ENCODE measurements at regions not wholly inside any gene's neighbourhood (a gene's known extent, or its start where the extent isn't known, plus 50 kb on each side); places are given as distances from the start of the nearest gene placed in this dataset.

GRCh38 chr2:117486081-117486480, 328.4 kb upstream of the DDX18 start:
- H3K36me3 ChIP-seq, result no peaks in the 10 kb centered on the region
- H3K4me3 ChIP-seq, result no peak overlapping the region
- no peak for DNase-seq
- no peaks in the 10 kb centered on the region for H3K4me1 ChIP-seq
- intact Hi-C loops (cut with micrococcal nuclease), result no loop called here
- H3K27ac ChIP-seq (replicated peaks), result no peak overlapping the region
- peaks cover 9% of the 10 kb centered on the region for H3K9me3 ChIP-seq (replicated peaks)
- TF ChIP-seq CTCF (IDR thresholded peaks at IDR 0.05; ENCODE audit: borderline replicate concordance), result no peak
- H3K27me3 ChIP-seq (ENCODE audit: low read depth), result no peaks in the 10 kb centered on the region

GRCh38 chr2:117492209-117492851, 322.2 kb upstream of the DDX18 start:
- no peak overlapping the region for H3K27ac ChIP-seq (replicated peaks)
- no peaks in the 10 kb centered on the region for H3K27me3 ChIP-seq (ENCODE audit: low read depth)
- TF ChIP-seq CTCF (IDR thresholded peaks at IDR 0.05; ENCODE audit: borderline replicate concordance), result no peak
- no peaks in the 10 kb centered on the region for H3K36me3 ChIP-seq
- H3K4me3 ChIP-seq, result no peak overlapping the region
- no peaks in the 10 kb centered on the region for H3K4me1 ChIP-seq
- no peak for DNase-seq
- no peaks in the 10 kb centered on the region for H3K9me3 ChIP-seq (replicated peaks)
- intact Hi-C loops (cut with micrococcal nuclease), result no loop called here

GRCh38 chr2:117500721-117501120, 313.8 kb upstream of the DDX18 start:
- no peak overlapping the region for H3K4me3 ChIP-seq
- H3K27me3 ChIP-seq (ENCODE audit: low read depth), result no peaks in the 10 kb centered on the region
- H3K36me3 ChIP-seq, result no peaks in the 10 kb centered on the region
- no peak overlapping the region for H3K27ac ChIP-seq (replicated peaks)
- peaks cover 10% of the 10 kb centered on the region for H3K9me3 ChIP-seq (replicated peaks)
- no peak for TF ChIP-seq CTCF (IDR thresholded peaks at IDR 0.05; ENCODE audit: borderline replicate concordance)
- intact Hi-C loops (cut with micrococcal nuclease), result no loop called here
- DNase-seq, result no peak
- no peaks in the 10 kb centered on the region for H3K4me1 ChIP-seq

- TF ChIP-seq CTCF (IDR thresholded peaks at IDR 0.05; ENCODE audit: borderline replicate concordance), result no peak
- Histone ChIP-seq H3K36me3 (no peaks in the 10 kb centered on the region), H3K4me1 (no peaks in the 10 kb centered on the region), H3K27ac (replicated peaks) (no peak overlapping the region), H3K27me3 (ENCODE audit: low read depth) (no peaks in the 10 kb centered on the region), H3K9me3 (replicated peaks) (peaks cover 10% of the 10 kb centered on the region), H3K4me3 (no peak overlapping the region)
- intact Hi-C loops (cut with micrococcal nuclease), result no loop called here
- DNase-seq, result no peak
Observed at GRCh38 chr2:117502121-117502520, 312.4 kb upstream of the DDX18 start.

GRCh38 chr2:117512307-117512706, 302.2 kb upstream of the DDX18 start:
- no peak for DNase-seq
- no peak for TF ChIP-seq CTCF (IDR thresholded peaks at IDR 0.05; ENCODE audit: borderline replicate concordance)

More at GRCh38 chr2:117512307-117512706, 302.2 kb upstream of the DDX18 start:
- H3K4me3 ChIP-seq, result no peak overlapping the region
- intact Hi-C loops (cut with micrococcal nuclease), result no loop called here
- H3K36me3 ChIP-seq, result no peaks in the 10 kb centered on the region
- no peaks in the 10 kb centered on the region for H3K4me1 ChIP-seq
- H3K9me3 ChIP-seq (replicated peaks), result no peaks in the 10 kb centered on the region
- H3K27ac ChIP-seq (replicated peaks), result no peak overlapping the region
- H3K27me3 ChIP-seq (ENCODE audit: low read depth), result no peaks in the 10 kb centered on the region

Data from left ventricle myocardium inferior (tissue), 1 donor.